GM21717 (cell line): ENCODE measurements at regions not wholly inside any gene's neighbourhood (a gene's known extent, or its start where the extent isn't known, plus 50 kb on each side); places are given as distances from the start of the nearest gene placed in this dataset.

Experiments
- ATAC-seq: cut with Tn5 transposase; IDR thresholded peaks from one replicate; pipeline ENCODE4 v1.9.1; 2021; ENCODE audit warnings: mild to moderate bottlenecking, moderate library complexity; ENCODE audit not compliant: unreplicated experiment

- no peak for ATAC-seq
Measured at GRCh38 chr6:119915971-119916370, 566.4 kb upstream of the MAN1A1 start.

GRCh38 chr6:119908157-119908556 lies 558.6 kb upstream of the MAN1A1 start:
- ATAC-seq: no peak

GRCh38 chr6:119902681-119903080 lies 553.1 kb upstream of the MAN1A1 start:
- ATAC-seq: no peak

GRCh38 chr6:119896806-119897205 lies 547.2 kb upstream of the MAN1A1 start:
- no peak for ATAC-seq

GRCh38 chr6:119895626-119896025 lies 546.1 kb upstream of the MAN1A1 start:
- no peak for ATAC-seq

GRCh38 chr6:119894811-119895210 lies 545.2 kb upstream of the MAN1A1 start:
- ATAC-seq: no peak

- no peak for ATAC-seq
Measured at GRCh38 chr6:119891644-119892043, 542.1 kb upstream of the MAN1A1 start.

- ATAC-seq: no peak
Measured at GRCh38 chr6:119891206-119891605, 541.6 kb upstream of the MAN1A1 start.

GRCh38 chr6:119890470-119890869 lies 540.9 kb upstream of the MAN1A1 start:
- ATAC-seq: peak; percentile 67

GRCh38 chr6:119887666-119888065 lies 538.1 kb upstream of the MAN1A1 start:
- no peak for ATAC-seq

GRCh38 chr6:119881416-119881815 lies 531.9 kb upstream of the MAN1A1 start:
- no peak for ATAC-seq

- ATAC-seq: no peak
Measured at GRCh38 chr6:119880840-119881239, 531.3 kb upstream of the MAN1A1 start.

- ATAC-seq: no peak
Measured at GRCh38 chr6:119879731-119880130, 530.2 kb upstream of the MAN1A1 start.

- ATAC-seq: no peak
Measured at GRCh38 chr6:119874381-119874780, 524.8 kb upstream of the MAN1A1 start.

- ATAC-seq: no peak
Measured at GRCh38 chr6:119873107-119873506, 523.5 kb upstream of the MAN1A1 start.

- ATAC-seq: no peak
Measured at GRCh38 chr6:119871520-119871919, 522.0 kb upstream of the MAN1A1 start.

GRCh38 chr6:119865466-119866350 lies 516.1 kb upstream of the MAN1A1 start:
- no peak for ATAC-seq

- ATAC-seq: no peak
Measured at GRCh38 chr6:119862719-119863118, 513.2 kb upstream of the MAN1A1 start.

- no peak for ATAC-seq
Measured at GRCh38 chr6:119858901-119859300, 509.3 kb upstream of the MAN1A1 start.

GRCh38 chr6:119856136-119856535 lies 506.6 kb upstream of the MAN1A1 start:
- peak; percentile 82 for ATAC-seq

GRCh38 chr6:119848696-119849095 lies 499.1 kb upstream of the MAN1A1 start:
- ATAC-seq: no peak

- ATAC-seq: no peak
Measured at GRCh38 chr6:119845161-119845560, 495.6 kb upstream of the MAN1A1 start.

GRCh38 chr6:119844387-119844786 lies 494.8 kb upstream of the MAN1A1 start:
- ATAC-seq: no peak
